NCI-H1417 (cell line): ENCODE measurements at regions not wholly inside any gene's neighbourhood (a gene's known extent, or its start where the extent isn't known, plus 50 kb on each side); places are given as distances from the start of the nearest gene placed in this dataset.

Source experiments
- DNase-seq, 3 experiments: peaks; one replicate each; lab custom pipeline; 2025; lab: John Stamatoyannopoulos, UW

- no peak for DNase-seq
These were observed 375.6 kb upstream of the C11orf87 start for GRCh38 chr11:109046284-109046992.

GRCh38 chr11:109048098-109048497, 373.9 kb upstream of the C11orf87 start:
- no peak for DNase-seq

- DNase-seq: no peak
These were observed 370.8 kb upstream of the C11orf87 start for GRCh38 chr11:109051200-109051599.

- DNase-seq: no peak
These were observed 362.6 kb upstream of the C11orf87 start for GRCh38 chr11:109059402-109059801.

- DNase-seq: no peak
These were observed 360.6 kb upstream of the C11orf87 start for GRCh38 chr11:109061394-109061793.

GRCh38 chr11:109062445-109062844, 359.5 kb upstream of the C11orf87 start:
- DNase-seq: no peak

GRCh38 chr11:109062871-109063270, 359.1 kb upstream of the C11orf87 start:
- no peak for DNase-seq

GRCh38 chr11:109064618-109065311, 357.2 kb upstream of the C11orf87 start:
- peak in 1 of 3 experiments; percentile 54 for DNase-seq

- no peak for DNase-seq
These were observed 350.7 kb upstream of the C11orf87 start for GRCh38 chr11:109071262-109071661.

GRCh38 chr11:109071712-109072524, 350.1 kb upstream of the C11orf87 start:
- no peak for DNase-seq

- DNase-seq: no peak
These were observed 348.8 kb upstream of the C11orf87 start for GRCh38 chr11:109073032-109073822.

GRCh38 chr11:109075976-109076375, 346.0 kb upstream of the C11orf87 start:
- DNase-seq: no peak

GRCh38 chr11:109076870-109077269, 345.1 kb upstream of the C11orf87 start:
- no peak for DNase-seq

GRCh38 chr11:109077291-109077920, 344.6 kb upstream of the C11orf87 start:
- peak in 1 of 3 experiments; percentile 27 for DNase-seq

- no peak for DNase-seq
These were observed 336.1 kb upstream of the C11orf87 start for GRCh38 chr11:109085708-109086373.

- DNase-seq: no peak
These were observed 335.1 kb upstream of the C11orf87 start for GRCh38 chr11:109086931-109087330.

GRCh38 chr11:109088086-109088485, 333.9 kb upstream of the C11orf87 start:
- no peak for DNase-seq

- DNase-seq: no peak
These were observed 332.8 kb upstream of the C11orf87 start for GRCh38 chr11:109089144-109089543.

- no peak for DNase-seq
These were observed 328.6 kb upstream of the C11orf87 start for GRCh38 chr11:109093354-109093753.

GRCh38 chr11:109096266-109096665, 325.7 kb upstream of the C11orf87 start:
- no peak for DNase-seq
